GM19035 (cell line): ENCODE measurements at regions not wholly inside any gene's neighbourhood (a gene's known extent, or its start where the extent isn't known, plus 50 kb on each side); places are given as distances from the start of the nearest gene placed in this dataset.

ENCODE experiments used
- ATAC-seq: cut with Tn5 transposase; IDR thresholded peaks from one replicate; pipeline ENCODE4 v1.9.1; 2021; ENCODE audit not compliant: unreplicated experiment

- ATAC-seq: no peak
Observed at GRCh38 chr9:107989099-107989498, 499.5 kb upstream of the KLF4 start.

- no peak for ATAC-seq
Observed at GRCh38 chr9:107984956-107985355, 495.4 kb upstream of the KLF4 start.

GRCh38 chr9:107983762-107984161, 494.2 kb upstream of the KLF4 start:
- ATAC-seq: no peak

GRCh38 chr9:107983181-107983603, 493.6 kb upstream of the KLF4 start:
- no peak for ATAC-seq

- ATAC-seq: no peak
Observed at GRCh38 chr9:107982745-107983144, 493.2 kb upstream of the KLF4 start.

GRCh38 chr9:107982001-107982400, 492.4 kb upstream of the KLF4 start:
- ATAC-seq: no peak

GRCh38 chr9:107980984-107981383, 491.4 kb upstream of the KLF4 start:
- no peak for ATAC-seq

GRCh38 chr9:107976767-107977166, 487.2 kb upstream of the KLF4 start:
- ATAC-seq: no peak

- no peak for ATAC-seq
Observed at GRCh38 chr9:107975426-107976010, 485.9 kb upstream of the KLF4 start.

- ATAC-seq: no peak
Observed at GRCh38 chr9:107973451-107973850, 483.9 kb upstream of the KLF4 start.

GRCh38 chr9:107972346-107972745, 482.8 kb upstream of the KLF4 start:
- ATAC-seq: no peak

- ATAC-seq: no peak
Observed at GRCh38 chr9:107971241-107971640, 481.7 kb upstream of the KLF4 start.

- no peak for ATAC-seq
Observed at GRCh38 chr9:107970726-107971125, 481.2 kb upstream of the KLF4 start.

GRCh38 chr9:107969727-107970126, 480.2 kb upstream of the KLF4 start:
- ATAC-seq: no peak

- no peak for ATAC-seq
Observed at GRCh38 chr9:107969141-107969540, 479.6 kb upstream of the KLF4 start.

- no peak for ATAC-seq
Observed at GRCh38 chr9:107963246-107963645, 473.7 kb upstream of the KLF4 start.

GRCh38 chr9:107960916-107961315, 471.3 kb upstream of the KLF4 start:
- ATAC-seq: no peak

GRCh38 chr9:107954312-107954711, 464.7 kb upstream of the KLF4 start:
- no peak for ATAC-seq

- ATAC-seq: no peak
Observed at GRCh38 chr9:107953556-107954125, 464.1 kb upstream of the KLF4 start.

GRCh38 chr9:107952773-107953172, 463.2 kb upstream of the KLF4 start:
- ATAC-seq: no peak

GRCh38 chr9:107951511-107951910, 461.9 kb upstream of the KLF4 start:
- ATAC-seq: no peak

- ATAC-seq: no peak
Observed at GRCh38 chr9:107949061-107949460, 459.5 kb upstream of the KLF4 start.

GRCh38 chr9:107948601-107949000, 459.0 kb upstream of the KLF4 start:
- no peak for ATAC-seq
